ENCODE measurements at regions not wholly inside any gene's neighbourhood (a gene's known extent, or its start where the extent isn't known, plus 50 kb on each side); places are given as distances from the start of the nearest gene placed in this dataset.

DNA sequence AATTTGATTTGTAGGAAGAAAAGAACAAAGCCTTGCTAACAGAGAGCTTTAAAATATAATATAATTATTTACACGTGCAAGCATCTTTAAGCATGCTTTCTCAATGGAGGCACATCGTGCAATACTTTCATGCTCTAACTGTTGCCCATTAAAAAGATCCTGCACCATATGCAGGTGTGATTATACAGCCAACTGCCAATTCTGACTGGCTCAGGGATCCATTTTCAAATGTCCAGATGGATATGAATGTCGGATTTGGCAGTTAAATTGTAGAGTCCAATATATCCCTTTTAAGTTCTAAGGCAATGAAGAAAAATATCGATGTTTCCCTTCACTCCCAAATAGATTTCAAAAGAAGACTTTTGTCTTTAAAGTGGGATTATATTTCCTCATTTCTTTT, 416.4 kb upstream of the CD180 start:
- no peak for DNase-seq (ENCODE audit: low spot score)
- H3K27me3 ChIP-seq (ENCODE audit: insufficient read depth, poor library complexity, severe bottlenecking) = no peaks in the 10 kb centered on the region
- TF ChIP-seq, protein P1, sequence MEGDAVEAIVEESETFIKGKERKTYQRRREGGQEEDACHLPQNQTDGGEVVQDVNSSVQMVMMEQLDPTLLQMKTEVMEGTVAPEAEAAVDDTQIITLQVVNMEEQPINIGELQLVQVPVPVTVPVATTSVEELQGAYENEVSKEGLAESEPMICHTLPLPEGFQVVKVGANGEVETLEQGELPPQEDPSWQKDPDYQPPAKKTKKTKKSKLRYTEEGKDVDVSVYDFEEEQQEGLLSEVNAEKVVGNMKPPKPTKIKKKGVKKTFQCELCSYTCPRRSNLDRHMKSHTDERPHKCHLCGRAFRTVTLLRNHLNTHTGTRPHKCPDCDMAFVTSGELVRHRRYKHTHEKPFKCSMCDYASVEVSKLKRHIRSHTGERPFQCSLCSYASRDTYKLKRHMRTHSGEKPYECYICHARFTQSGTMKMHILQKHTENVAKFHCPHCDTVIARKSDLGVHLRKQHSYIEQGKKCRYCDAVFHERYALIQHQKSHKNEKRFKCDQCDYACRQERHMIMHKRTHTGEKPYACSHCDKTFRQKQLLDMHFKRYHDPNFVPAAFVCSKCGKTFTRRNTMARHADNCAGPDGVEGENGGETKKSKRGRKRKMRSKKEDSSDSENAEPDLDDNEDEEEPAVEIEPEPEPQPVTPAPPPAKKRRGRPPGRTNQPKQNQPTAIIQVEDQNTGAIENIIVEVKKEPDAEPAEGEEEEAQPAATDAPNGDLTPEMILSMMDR (IDR thresholded peaks at IDR 0.05; ENCODE audit: poor library complexity, severe bottlenecking) = no peak
- no peak for ATAC-seq (ENCODE audit: low read depth)
- no peak overlapping the region for H3K27ac ChIP-seq (ENCODE audit: poor library complexity, severe bottlenecking)
- no peaks in the 10 kb centered on the region for H3K36me3 ChIP-seq (ENCODE audit: low read depth)
- no peak overlapping the region for H3K4me3 ChIP-seq (ENCODE audit: severe bottlenecking)
- no peaks in the 10 kb centered on the region for H3K4me1 ChIP-seq (ENCODE audit: insufficient read depth, poor library complexity, severe bottlenecking)
- no peaks in the 10 kb centered on the region for H3K9me3 ChIP-seq (ENCODE audit: severe bottlenecking)

DNA sequence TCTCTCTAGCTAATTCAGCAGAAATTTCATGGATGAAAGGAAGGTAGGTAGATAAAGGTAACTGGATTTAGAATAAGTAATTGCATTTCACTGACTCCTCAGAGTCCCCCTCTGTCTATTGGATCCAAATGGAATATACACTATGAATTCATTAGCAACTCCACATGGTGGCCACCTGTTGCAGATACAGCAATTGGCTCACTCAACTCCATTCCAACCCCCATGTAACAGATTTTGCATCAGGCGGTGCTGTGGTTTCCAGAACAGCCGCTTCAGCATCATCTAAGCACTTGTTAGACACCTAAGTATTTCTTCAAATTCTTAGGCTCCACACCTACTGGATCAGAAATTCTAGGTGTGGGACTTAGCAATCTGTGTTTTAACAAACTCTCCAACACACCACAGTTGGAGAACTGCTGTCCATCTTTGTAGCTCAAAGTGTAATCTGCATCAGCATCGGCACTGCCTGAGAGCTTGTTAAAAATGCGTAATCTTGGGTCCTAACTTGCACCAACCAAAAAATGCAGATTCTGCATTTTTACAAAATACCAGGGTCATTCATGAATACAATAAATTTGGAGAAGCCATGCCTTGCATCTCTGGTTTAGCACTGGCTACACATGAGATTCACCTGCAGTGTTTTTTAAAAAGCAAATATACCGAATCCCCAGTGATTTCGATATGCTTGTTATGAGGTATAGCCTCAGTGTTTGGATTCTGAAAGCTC, 413.8 kb upstream of the CD180 start:
- Histone ChIP-seq H3K4me3 (ENCODE audit: severe bottlenecking) (no peak overlapping the region), H3K36me3 (ENCODE audit: low read depth) (no peaks in the 10 kb centered on the region), H3K9me3 (ENCODE audit: severe bottlenecking) (no peaks in the 10 kb centered on the region), H3K27ac (ENCODE audit: poor library complexity, severe bottlenecking) (no peak overlapping the region), H3K4me1 (ENCODE audit: insufficient read depth, poor library complexity, severe bottlenecking) (no peaks in the 10 kb centered on the region), H3K27me3 (ENCODE audit: insufficient read depth, poor library complexity, severe bottlenecking) (no peaks in the 10 kb centered on the region)
- DNase-seq (ENCODE audit: low spot score) (no peak), ATAC-seq (ENCODE audit: low read depth) (no peak)
- TF ChIP-seq, protein P1 (IDR thresholded peaks at IDR 0.05; ENCODE audit: poor library complexity, severe bottlenecking) = no peak

DNA sequence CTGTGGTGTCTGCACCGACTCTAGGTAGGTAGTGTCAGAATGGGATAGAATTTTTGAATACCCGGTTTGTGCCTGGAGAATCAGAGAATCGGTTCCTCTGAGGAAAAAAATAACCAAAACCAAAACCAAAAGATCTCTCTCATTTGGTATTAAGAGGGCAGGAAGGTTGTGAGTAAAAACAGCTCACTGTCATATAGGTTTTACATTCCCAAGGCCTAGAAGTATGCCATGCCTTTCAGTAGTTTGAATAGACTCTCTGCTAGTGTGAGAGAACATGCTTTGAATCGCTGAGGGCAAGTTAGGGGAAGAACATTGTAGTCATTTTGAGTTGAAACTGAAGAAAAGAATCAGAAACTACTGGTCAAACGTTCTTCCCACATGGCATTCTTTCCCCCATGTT, 411.4 kb upstream of the CD180 start:
- H3K27me3 ChIP-seq (ENCODE audit: insufficient read depth, poor library complexity, severe bottlenecking) = no peaks in the 10 kb centered on the region
- H3K4me1 ChIP-seq (ENCODE audit: insufficient read depth, poor library complexity, severe bottlenecking) = no peaks in the 10 kb centered on the region
- no peaks in the 10 kb centered on the region for H3K36me3 ChIP-seq (ENCODE audit: low read depth)
- DNase-seq (ENCODE audit: low spot score) (no peak), ATAC-seq (ENCODE audit: low read depth) (no peak)
- H3K27ac ChIP-seq (ENCODE audit: poor library complexity, severe bottlenecking) = no peak overlapping the region
- TF ChIP-seq, protein P1 (IDR thresholded peaks at IDR 0.05; ENCODE audit: poor library complexity, severe bottlenecking) = no peak
- H3K9me3 ChIP-seq (ENCODE audit: severe bottlenecking) = no peaks in the 10 kb centered on the region
- H3K4me3 ChIP-seq (ENCODE audit: severe bottlenecking) = no peak overlapping the region

DNA sequence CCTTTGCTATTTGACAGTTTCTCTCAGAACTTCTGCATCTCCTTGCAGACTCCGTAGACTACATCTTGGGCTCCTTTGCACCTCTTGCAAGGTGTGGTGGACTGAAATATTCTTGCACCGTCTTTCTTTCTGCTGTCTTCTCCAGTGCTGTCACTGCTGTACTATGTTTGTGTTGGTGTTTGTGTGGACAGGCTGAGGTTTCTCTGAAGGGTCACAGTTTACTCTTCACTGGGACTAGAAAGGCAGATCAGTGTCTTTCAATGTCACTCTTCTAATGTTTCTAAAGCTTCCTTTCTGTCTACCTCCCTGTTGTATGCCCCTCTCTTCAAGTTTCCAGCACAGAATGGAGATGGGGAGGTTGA, 410.0 kb upstream of the CD180 start:
- ATAC-seq (ENCODE audit: low read depth) (no peak), DNase-seq (ENCODE audit: low spot score) (no peak)
- Histone ChIP-seq H3K4me3 (ENCODE audit: severe bottlenecking) (no peak overlapping the region), H3K27ac (ENCODE audit: poor library complexity, severe bottlenecking) (no peak overlapping the region), H3K9me3 (ENCODE audit: severe bottlenecking) (no peaks in the 10 kb centered on the region), H3K27me3 (ENCODE audit: insufficient read depth, poor library complexity, severe bottlenecking) (no peaks in the 10 kb centered on the region), H3K36me3 (ENCODE audit: low read depth) (no peaks in the 10 kb centered on the region), H3K4me1 (ENCODE audit: insufficient read depth, poor library complexity, severe bottlenecking) (no peaks in the 10 kb centered on the region)
- TF ChIP-seq, protein P1 (IDR thresholded peaks at IDR 0.05; ENCODE audit: poor library complexity, severe bottlenecking) = no peak

Measured in RWPE2 (cell line).